Thyroid gland (tissue), 4 donors: ENCODE measurements at regions not wholly inside any gene's neighbourhood (a gene's known extent, or its start where the extent isn't known, plus 50 kb on each side); places are given as distances from the start of the nearest gene placed in this dataset.

ENCODE experiments used
- POLR2A ChIP-seq, 2 donors: fragments of 450-650 bp; IDR thresholded peaks; one replicate each; pipeline ENCODE4 v1.6.1; 2017; ENCODE audit warnings: antibody characterized with exemption in 2 of 2, mild to moderate bottlenecking in 2 of 2, moderate library complexity in 1 of 2
- TF ChIP-seq, protein P1 (sequence below), 6 experiments: fragments of 200-600 bp in 3 of 6; fragments of 450-650 bp in 3 of 6; sonication (generic) in 3 of 6; IDR thresholded peaks; one replicate each; pipeline ENCODE4 v1.5.1; 2016 to 2019; ENCODE audit warnings: antibody characterized with exemption in 6 of 6, mild to moderate bottlenecking in 2 of 6, inconsistent platforms in 1 of 6, moderate library complexity in 1 of 6

DNA sequence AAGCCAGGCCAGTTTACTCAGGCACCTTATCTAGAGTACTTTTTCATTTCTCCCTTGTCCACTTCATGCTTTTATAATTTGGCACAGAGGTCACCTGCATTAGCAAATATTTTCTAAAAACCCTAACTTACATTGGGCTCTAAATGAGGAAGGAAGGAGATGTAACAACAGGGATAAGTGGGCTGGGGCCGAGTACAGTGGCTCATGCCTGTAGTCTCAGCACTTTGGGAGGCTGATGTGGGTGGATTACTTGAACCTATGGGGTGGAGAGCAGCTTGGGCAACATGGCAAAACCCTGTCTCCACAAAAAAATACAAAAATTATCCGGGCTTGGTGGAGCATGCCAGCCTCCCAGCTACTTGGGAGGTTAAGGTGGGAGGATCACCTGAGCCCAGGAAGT lies 55.9 kb downstream of the TMEM100 start:
- TF ChIP-seq, protein P1, sequence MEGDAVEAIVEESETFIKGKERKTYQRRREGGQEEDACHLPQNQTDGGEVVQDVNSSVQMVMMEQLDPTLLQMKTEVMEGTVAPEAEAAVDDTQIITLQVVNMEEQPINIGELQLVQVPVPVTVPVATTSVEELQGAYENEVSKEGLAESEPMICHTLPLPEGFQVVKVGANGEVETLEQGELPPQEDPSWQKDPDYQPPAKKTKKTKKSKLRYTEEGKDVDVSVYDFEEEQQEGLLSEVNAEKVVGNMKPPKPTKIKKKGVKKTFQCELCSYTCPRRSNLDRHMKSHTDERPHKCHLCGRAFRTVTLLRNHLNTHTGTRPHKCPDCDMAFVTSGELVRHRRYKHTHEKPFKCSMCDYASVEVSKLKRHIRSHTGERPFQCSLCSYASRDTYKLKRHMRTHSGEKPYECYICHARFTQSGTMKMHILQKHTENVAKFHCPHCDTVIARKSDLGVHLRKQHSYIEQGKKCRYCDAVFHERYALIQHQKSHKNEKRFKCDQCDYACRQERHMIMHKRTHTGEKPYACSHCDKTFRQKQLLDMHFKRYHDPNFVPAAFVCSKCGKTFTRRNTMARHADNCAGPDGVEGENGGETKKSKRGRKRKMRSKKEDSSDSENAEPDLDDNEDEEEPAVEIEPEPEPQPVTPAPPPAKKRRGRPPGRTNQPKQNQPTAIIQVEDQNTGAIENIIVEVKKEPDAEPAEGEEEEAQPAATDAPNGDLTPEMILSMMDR (IDR thresholded peaks at IDR 0.05), result no peak
- no peak for TF ChIP-seq POLR2A (IDR thresholded peaks at IDR 0.05)
